ENCODE measurements at regions not wholly inside any gene's neighbourhood (a gene's known extent, or its start where the extent isn't known, plus 50 kb on each side); places are given as distances from the start of the nearest gene placed in this dataset.
"Not testable (repeated sequence)": the region's sequence is repeated elsewhere in the genome, so short reads cannot be mapped to it uniquely, and the experiment has no call there.

GRCh38 chr4:19194672-19195071 is 1057.0 kb upstream of the SLIT2 start:
- no peaks in the 10 kb centered on the region for H3K27me3 ChIP-seq
- no peaks in the 10 kb centered on the region for H3K36me3 ChIP-seq
- no peak for DNase-seq
- H3K9ac ChIP-seq (ENCODE audit: low read depth in 2 of 2, low read length in 2 of 2), result no peak overlapping the region
- no peaks in the 10 kb centered on the region for H3K4me1 ChIP-seq
- no peak overlapping the region for H3K27ac ChIP-seq
- H3K9me3 ChIP-seq, result no peaks in the 10 kb centered on the region
- TF ChIP-seq CTCF (IDR thresholded peaks at IDR 0.05), result no peak
- intact Hi-C loops (cut with DNase I), result no loop called here
- no peak overlapping the region for H3K4me3 ChIP-seq

GRCh38 chr4:19193274-19193981 is 1058.3 kb upstream of the SLIT2 start:
- H3K4me1 ChIP-seq, result no peaks in the 10 kb centered on the region
- H3K27ac ChIP-seq, result peak overlapping the region; percentile 27
- intact Hi-C loops (cut with DNase I), result no loop called here
- H3K4me3 ChIP-seq, result no peak overlapping the region
- H3K9ac ChIP-seq (ENCODE audit: low read depth in 2 of 2, low read length in 2 of 2), result no peak overlapping the region
- H3K36me3 ChIP-seq, result no peaks in the 10 kb centered on the region
- DNase-seq, result no peak
- TF ChIP-seq CTCF (IDR thresholded peaks at IDR 0.05), result no peak
- no peaks in the 10 kb centered on the region for H3K27me3 ChIP-seq
- no peaks in the 10 kb centered on the region for H3K9me3 ChIP-seq

GRCh38 chr4:19191979-19192650 is 1059.6 kb upstream of the SLIT2 start:
- H3K4me3 ChIP-seq, result no peak overlapping the region
- intact Hi-C loops (cut with DNase I), result no loop called here
- no peaks in the 10 kb centered on the region for H3K36me3 ChIP-seq
- H3K9ac ChIP-seq (ENCODE audit: low read depth in 2 of 2, low read length in 2 of 2), result no peak overlapping the region
- DNase-seq, result no peak
- H3K27ac ChIP-seq, result no peak overlapping the region
- no peaks in the 10 kb centered on the region for H3K27me3 ChIP-seq
- no peak for TF ChIP-seq CTCF (IDR thresholded peaks at IDR 0.05)
- no peaks in the 10 kb centered on the region for H3K9me3 ChIP-seq
- peaks cover 6% of the 10 kb centered on the region for H3K4me1 ChIP-seq

GRCh38 chr4:19187691-19188090 is 1064.0 kb upstream of the SLIT2 start:
- no peak overlapping the region for H3K9ac ChIP-seq (ENCODE audit: low read depth in 2 of 2, low read length in 2 of 2)
- peaks cover 6% of the 10 kb centered on the region for H3K4me1 ChIP-seq
- TF ChIP-seq CTCF (IDR thresholded peaks at IDR 0.05), result no peak
- H3K27ac ChIP-seq, result peak overlapping the region; percentile 4
- intact Hi-C loops (cut with DNase I), result no loop called here
- H3K9me3 ChIP-seq, result no peaks in the 10 kb centered on the region
- H3K36me3 ChIP-seq, result no peaks in the 10 kb centered on the region
- no peak for DNase-seq
- no peak overlapping the region for H3K4me3 ChIP-seq
- no peaks in the 10 kb centered on the region for H3K27me3 ChIP-seq

GRCh38 chr4:19187096-19187495 is 1064.6 kb upstream of the SLIT2 start:
- Histone ChIP-seq H3K36me3 (no peaks in the 10 kb centered on the region), H3K27me3 (no peaks in the 10 kb centered on the region), H3K4me3 (no peak overlapping the region), H3K27ac (peak overlapping the region; percentile 4), H3K9me3 (no peaks in the 10 kb centered on the region), H3K9ac (ENCODE audit: low read depth in 2 of 2, low read length in 2 of 2) (no peak overlapping the region), H3K4me1 (peaks cover 6% of the 10 kb centered on the region)
- TF ChIP-seq CTCF (IDR thresholded peaks at IDR 0.05), result no peak
- no peak for DNase-seq
- intact Hi-C loops (cut with DNase I), result no loop called here

GRCh38 chr4:19181631-19182030 is 1070.1 kb upstream of the SLIT2 start:
- H3K4me1 ChIP-seq; H3K4me3 ChIP-seq; intact Hi-C loops (cut with DNase I): not testable (repeated sequence)

More at GRCh38 chr4:19181631-19182030, 1070.1 kb upstream of the SLIT2 start:
- not testable (repeated sequence) for H3K36me3 ChIP-seq; H3K27ac ChIP-seq; H3K27me3 ChIP-seq; DNase-seq; H3K9ac ChIP-seq (ENCODE audit: low read depth in 2 of 2, low read length in 2 of 2); H3K9me3 ChIP-seq

Data from colonic mucosa (tissue), 4 donors.